Thyroid gland (tissue), 4 donors: ENCODE measurements at regions not wholly inside any gene's neighbourhood (a gene's known extent, or its start where the extent isn't known, plus 50 kb on each side); places are given as distances from the start of the nearest gene placed in this dataset.

ENCODE experiments used
- DNase-seq, 2 donors: peaks; one replicate each; pipeline ENCODE4 v3.0.0-alpha.2; 2019
- H3K27ac ChIP-seq, 3 donors: fragments of 200-600 bp; sonication (generic); 1 replicate in 2 of 3; 2 replicates in 1 of 3; pipeline ENCODE4 v1.5.1; 2016 to 2019; ENCODE audit warnings: mild to moderate bottlenecking in 1 of 3, moderate library complexity in 1 of 3
- H3K27me3 ChIP-seq: fragments of 200-600 bp; sonication (generic); one replicate; pipeline ENCODE4 v1.5.1; 2019
- H3K36me3 ChIP-seq, 2 donors: fragments of 200-600 bp; sonication (generic); one replicate each; pipeline ENCODE4 v1.5.1; 2016 to 2019
- H3K4me1 ChIP-seq, 2 donors: fragments of 200-600 bp; sonication (generic); one replicate each; pipeline ENCODE4 v1.5.1; 2017 to 2019
- H3K4me3 ChIP-seq, 3 donors: fragments of 200-600 bp; sonication (generic); replicated peaks in 1 of 3; 1 replicate in 2 of 3; 2 replicates in 1 of 3; pipeline ENCODE4 v1.5.1; 2016; ENCODE audit warnings: mild to moderate bottlenecking in 1 of 3
- H3K9me3 ChIP-seq: fragments of 200-600 bp; sonication (generic); one replicate; pipeline ENCODE4 v1.5.1; 2017
- CTCF ChIP-seq, 6 experiments: fragments of 200-600 bp in 3 of 6; fragments of 450-650 bp in 3 of 6; sonication (generic) in 3 of 6; IDR thresholded peaks; one replicate each; pipeline ENCODE4 v1.5.1; 2016 to 2019; ENCODE audit warnings: antibody characterized with exemption in 6 of 6, mild to moderate bottlenecking in 2 of 6, inconsistent platforms in 1 of 6, moderate library complexity in 1 of 6
- POLR2A ChIP-seq, 2 donors: fragments of 450-650 bp; IDR thresholded peaks; one replicate each; pipeline ENCODE4 v1.6.1; 2017; ENCODE audit warnings: antibody characterized with exemption in 2 of 2, mild to moderate bottlenecking in 2 of 2, moderate library complexity in 1 of 2
- WGBS, 2 donors: methylation state at CpG; one replicate each; pipeline ENCODE4 v1.1.5; 2017; 5-methylcytosine and 5-hydroxymethylcytosine counted together
- intact Hi-C: fragments of 100-400 bp; cut with DNase I; formaldehyde crosslinking; loops from one replicate; pipeline ENCODE4 v1.15.1; 2023

- intact Hi-C loops = no loop called here
- WGBS, 2 donors = 80 to 82% methylated on average over 7 of the region's 7 CpGs
- DNase-seq = no peak
- TF ChIP-seq POLR2A (IDR thresholded peaks at IDR 0.05) = no peak
- no peak for TF ChIP-seq CTCF (IDR thresholded peaks at IDR 0.05)
- H3K4me1 ChIP-seq = no peaks in the 10 kb centered on the region
- no peaks in the 10 kb centered on the region for H3K9me3 ChIP-seq
- no peak overlapping the region for H3K27ac ChIP-seq
- no peaks in the 10 kb centered on the region for H3K27me3 ChIP-seq
- no peak overlapping the region for H3K4me3 ChIP-seq
- H3K36me3 ChIP-seq = no peaks in the 10 kb centered on the region
These were observed 1049.5 kb downstream of the TBC1D22A start for GRCh38 chr22:47811971-47812370.

GRCh38 chr22:47810505-47811500, 1048.4 kb downstream of the TBC1D22A start:
- TF ChIP-seq POLR2A (IDR thresholded peaks at IDR 0.05) = no peak
- TF ChIP-seq CTCF (IDR thresholded peaks at IDR 0.05) = no peak
- WGBS, 2 donors = 77% methylated on average over 24 of the region's 24 CpGs
- Histone ChIP-seq H3K27me3 (no peaks in the 10 kb centered on the region), H3K4me3 (no peak overlapping the region), H3K4me1 (no peaks in the 10 kb centered on the region), H3K27ac (no peak overlapping the region), H3K9me3 (no peaks in the 10 kb centered on the region), H3K36me3 (no peaks in the 10 kb centered on the region)
- intact Hi-C loops = no loop called here
- DNase-seq = no peak

GRCh38 chr22:47808886-47809620, 1046.6 kb downstream of the TBC1D22A start:
- Histone ChIP-seq H3K9me3 (no peaks in the 10 kb centered on the region), H3K27me3 (no peaks in the 10 kb centered on the region), H3K4me3 (no peak overlapping the region), H3K36me3 (no peaks in the 10 kb centered on the region), H3K4me1 (no peaks in the 10 kb centered on the region), H3K27ac (no peak overlapping the region)
- no peak for TF ChIP-seq POLR2A (IDR thresholded peaks at IDR 0.05)
- TF ChIP-seq CTCF (IDR thresholded peaks at IDR 0.05) = no peak
- 85 to 92% methylated on average over 9 to 10 of the region's 10 CpGs for WGBS, 2 donors
- DNase-seq = no peak
- intact Hi-C loops = no loop called here

- TF ChIP-seq POLR2A (IDR thresholded peaks at IDR 0.05) = no peak
- TF ChIP-seq CTCF (IDR thresholded peaks at IDR 0.05) = no peak
- intact Hi-C loops = no loop called here
- Histone ChIP-seq H3K9me3 (no peaks in the 10 kb centered on the region), H3K36me3 (no peaks in the 10 kb centered on the region), H3K4me3 (no peak overlapping the region), H3K27me3 (no peaks in the 10 kb centered on the region), H3K27ac (no peak overlapping the region), H3K4me1 (no peaks in the 10 kb centered on the region)
- no peak for DNase-seq
- 78% methylated on average over 5 to 6 of the region's 6 CpGs for WGBS, 2 donors
These were observed 1045.8 kb downstream of the TBC1D22A start for GRCh38 chr22:47808236-47808635.

GRCh38 chr22:47807506-47807905, 1045.1 kb downstream of the TBC1D22A start:
- 70 to 73% methylated on average over 5 of the region's 5 CpGs for WGBS, 2 donors
- intact Hi-C loops = no loop called here
- H3K36me3 ChIP-seq = no peaks in the 10 kb centered on the region
- H3K4me1 ChIP-seq = no peaks in the 10 kb centered on the region
- no peak for TF ChIP-seq CTCF (IDR thresholded peaks at IDR 0.05)
- no peak for TF ChIP-seq POLR2A (IDR thresholded peaks at IDR 0.05)
- no peak overlapping the region for H3K27ac ChIP-seq
- no peak overlapping the region for H3K4me3 ChIP-seq
- H3K27me3 ChIP-seq = no peaks in the 10 kb centered on the region
- H3K9me3 ChIP-seq = no peaks in the 10 kb centered on the region
- DNase-seq = no peak
